ENCODE measurements at regions not wholly inside any gene's neighbourhood (a gene's known extent, or its start where the extent isn't known, plus 50 kb on each side); places are given as distances from the start of the nearest gene placed in this dataset.

DNA sequence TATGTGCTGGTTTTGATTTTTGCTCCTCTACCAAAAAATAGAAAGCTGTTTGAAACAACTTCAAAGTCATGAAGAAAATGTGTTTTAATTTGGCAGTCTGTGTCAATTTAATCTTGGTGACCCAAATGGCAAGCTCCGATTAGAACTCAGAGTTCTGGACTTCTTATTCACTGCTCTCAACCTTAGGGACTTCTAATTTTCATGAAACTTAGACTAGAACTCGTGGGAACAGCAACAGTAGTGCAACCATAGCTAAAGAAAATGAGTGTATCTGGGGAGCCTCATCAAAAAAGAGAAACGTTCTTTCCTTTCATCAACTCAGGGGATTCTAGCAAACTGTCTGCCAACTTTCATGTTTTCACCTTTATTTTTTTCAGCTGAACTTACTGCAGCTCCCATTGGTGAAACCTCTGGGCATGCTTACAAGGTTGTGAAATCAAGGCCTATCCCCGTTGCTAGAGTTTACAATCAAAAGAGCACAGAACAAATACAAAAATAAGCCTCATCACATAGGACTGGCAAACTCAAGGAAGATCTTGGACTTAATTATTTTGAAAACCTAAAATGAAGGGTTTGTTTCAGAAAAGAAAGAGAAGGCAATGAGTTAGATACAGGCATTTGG, 114.0 kb upstream of the HSF2 start:
- WGBS, 2 donors (ENCODE audit: low coverage in 1 of 2): 55 to 69% methylated on average over 4 of the region's 4 CpGs
- peak overlapping the region in 1 of 4 donors; percentile 44 for H3K27ac ChIP-seq
- TF ChIP-seq POLR2AphosphoS5 (IDR thresholded peaks at IDR 0.05) (no peak), EP300 (IDR thresholded peaks at IDR 0.05) (no peak), POLR2A (IDR thresholded peaks at IDR 0.05) (no peak)
- TF ChIP-seq, protein P1, sequence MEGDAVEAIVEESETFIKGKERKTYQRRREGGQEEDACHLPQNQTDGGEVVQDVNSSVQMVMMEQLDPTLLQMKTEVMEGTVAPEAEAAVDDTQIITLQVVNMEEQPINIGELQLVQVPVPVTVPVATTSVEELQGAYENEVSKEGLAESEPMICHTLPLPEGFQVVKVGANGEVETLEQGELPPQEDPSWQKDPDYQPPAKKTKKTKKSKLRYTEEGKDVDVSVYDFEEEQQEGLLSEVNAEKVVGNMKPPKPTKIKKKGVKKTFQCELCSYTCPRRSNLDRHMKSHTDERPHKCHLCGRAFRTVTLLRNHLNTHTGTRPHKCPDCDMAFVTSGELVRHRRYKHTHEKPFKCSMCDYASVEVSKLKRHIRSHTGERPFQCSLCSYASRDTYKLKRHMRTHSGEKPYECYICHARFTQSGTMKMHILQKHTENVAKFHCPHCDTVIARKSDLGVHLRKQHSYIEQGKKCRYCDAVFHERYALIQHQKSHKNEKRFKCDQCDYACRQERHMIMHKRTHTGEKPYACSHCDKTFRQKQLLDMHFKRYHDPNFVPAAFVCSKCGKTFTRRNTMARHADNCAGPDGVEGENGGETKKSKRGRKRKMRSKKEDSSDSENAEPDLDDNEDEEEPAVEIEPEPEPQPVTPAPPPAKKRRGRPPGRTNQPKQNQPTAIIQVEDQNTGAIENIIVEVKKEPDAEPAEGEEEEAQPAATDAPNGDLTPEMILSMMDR (IDR thresholded peaks at IDR 0.05): no peak
- H3K4me1 ChIP-seq: peaks cover 0 to 11% (median 0%) of the 10 kb centered on the region in 3 donors
- H3K4me3 ChIP-seq: no peak overlapping the region
- no peaks in the 10 kb centered on the region for H3K9me3 ChIP-seq
- H3K36me3 ChIP-seq: no peaks in the 10 kb centered on the region
- H3K27me3 ChIP-seq: no peaks in the 10 kb centered on the region
- peak; percentile 63 for ATAC-seq

DNA sequence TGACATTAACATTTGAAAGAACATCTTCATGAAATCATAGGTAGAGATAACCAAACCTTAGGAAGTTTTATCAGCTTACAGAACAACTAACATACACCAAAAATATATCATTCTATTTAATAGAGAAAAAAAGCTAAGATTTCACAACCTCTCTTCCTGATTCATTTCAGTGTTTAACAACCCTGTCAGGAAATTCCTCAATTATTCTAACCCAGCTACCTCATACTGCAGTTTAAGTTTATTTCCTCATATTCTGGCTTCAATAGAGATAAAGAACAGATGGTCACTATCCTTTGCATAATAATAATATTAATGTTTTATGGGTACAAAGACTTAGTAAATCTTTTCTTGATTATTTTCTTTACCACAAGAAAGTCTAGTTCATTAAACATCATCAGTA, 112.9 kb upstream of the HSF2 start:
- peaks cover 0 to 11% (median 0%) of the 10 kb centered on the region in 3 donors for H3K4me1 ChIP-seq
- H3K9me3 ChIP-seq: no peaks in the 10 kb centered on the region
- no peak overlapping the region for H3K4me3 ChIP-seq
- no peak for TF ChIP-seq EP300 (IDR thresholded peaks at IDR 0.05)
- TF ChIP-seq POLR2AphosphoS5 (IDR thresholded peaks at IDR 0.05): no peak
- TF ChIP-seq POLR2A (IDR thresholded peaks at IDR 0.05): no peak
- TF ChIP-seq, protein P1 (IDR thresholded peaks at IDR 0.05): no peak
- H3K36me3 ChIP-seq: no peaks in the 10 kb centered on the region
- no peaks in the 10 kb centered on the region for H3K27me3 ChIP-seq
- peak; percentile 61 for ATAC-seq
- H3K27ac ChIP-seq: peak overlapping the region in 1 of 4 donors; percentile 44

DNA sequence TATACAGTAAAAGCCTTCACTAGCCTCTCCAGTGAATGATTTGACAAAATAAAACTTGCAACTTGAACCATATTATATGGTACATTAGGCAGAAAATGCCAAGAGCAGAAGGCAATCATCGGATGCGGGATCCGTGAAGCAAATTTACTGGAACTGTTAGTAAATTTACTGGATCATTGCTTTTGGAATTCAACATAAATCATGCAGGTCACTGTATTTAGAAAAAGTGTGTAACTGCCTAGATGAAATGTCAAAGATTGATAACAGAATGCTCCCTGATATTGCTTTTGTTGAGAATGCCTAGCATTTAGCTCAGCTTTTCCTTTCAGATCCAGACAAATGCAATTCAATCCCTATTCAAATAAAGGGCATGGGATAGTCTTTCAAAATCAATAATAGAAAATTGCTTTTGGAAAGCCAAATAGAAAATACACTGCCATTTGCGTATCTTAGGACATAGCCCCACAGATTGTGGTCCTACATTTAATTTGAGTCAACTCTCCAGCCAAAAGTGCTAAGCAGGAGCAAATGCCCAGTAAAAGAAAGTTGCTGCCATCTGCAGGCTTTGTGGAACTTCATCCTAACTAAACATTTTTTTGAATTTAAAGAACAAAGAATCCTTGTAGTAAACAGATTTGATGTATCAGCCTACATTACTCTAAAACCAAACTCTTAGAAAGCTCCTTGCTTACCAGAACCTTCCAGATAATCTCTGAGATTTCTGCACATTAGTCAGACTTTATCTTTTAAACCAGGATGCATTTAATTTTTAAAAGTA, 109.5 kb upstream of the HSF2 start:
- 81 to 84% methylated on average over 4 of the region's 4 CpGs for WGBS, 2 donors (ENCODE audit: low coverage in 1 of 2)
- ATAC-seq: no peak
- H3K4me3 ChIP-seq: no peak overlapping the region
- H3K36me3 ChIP-seq: no peaks in the 10 kb centered on the region
- TF ChIP-seq, protein P1 (IDR thresholded peaks at IDR 0.05): peak; percentile 13 to 48 (median 30)
- TF ChIP-seq POLR2A (IDR thresholded peaks at IDR 0.05): no peak
- peaks cover 0 to 11% (median 0%) of the 10 kb centered on the region in 3 donors for H3K4me1 ChIP-seq
- H3K27me3 ChIP-seq: no peaks in the 10 kb centered on the region
- H3K27ac ChIP-seq: no peak overlapping the region
- H3K9me3 ChIP-seq: no peaks in the 10 kb centered on the region

DNA sequence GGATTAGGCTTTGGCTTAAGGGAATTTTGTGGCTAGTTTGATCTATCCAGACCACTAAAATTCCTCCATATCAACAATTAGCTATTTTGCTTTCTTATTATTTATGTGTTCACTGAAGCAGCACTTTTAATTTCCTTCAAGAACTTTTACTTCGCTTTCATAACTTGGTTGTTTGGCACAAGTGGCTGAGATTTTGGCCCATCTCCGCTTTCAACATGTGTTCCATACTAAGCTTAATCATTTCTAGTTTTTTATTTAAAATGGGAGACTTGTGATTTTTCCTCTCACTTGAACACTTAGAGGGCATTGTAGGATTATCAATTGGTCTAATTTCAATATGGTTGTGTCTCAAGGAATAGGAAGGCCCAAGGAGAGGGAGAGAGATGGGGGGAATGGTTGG, 102.4 kb upstream of the HSF2 start:
- no peak overlapping the region for H3K27ac ChIP-seq
- TF ChIP-seq POLR2AphosphoS5 (IDR thresholded peaks at IDR 0.05) (no peak), EP300 (IDR thresholded peaks at IDR 0.05) (no peak), POLR2A (IDR thresholded peaks at IDR 0.05) (no peak)
- TF ChIP-seq, protein P1 (IDR thresholded peaks at IDR 0.05): no peak
- 72 to 79% methylated on average over 2 of the region's 2 CpGs for WGBS, 2 donors (ENCODE audit: low coverage in 1 of 2)
- no peak for ATAC-seq
- H3K27me3 ChIP-seq: no peaks in the 10 kb centered on the region
- H3K4me3 ChIP-seq: no peak overlapping the region
- H3K36me3 ChIP-seq: no peaks in the 10 kb centered on the region
- no peaks in the 10 kb centered on the region for H3K9me3 ChIP-seq
- no peaks in the 10 kb centered on the region for H3K4me1 ChIP-seq

DNA sequence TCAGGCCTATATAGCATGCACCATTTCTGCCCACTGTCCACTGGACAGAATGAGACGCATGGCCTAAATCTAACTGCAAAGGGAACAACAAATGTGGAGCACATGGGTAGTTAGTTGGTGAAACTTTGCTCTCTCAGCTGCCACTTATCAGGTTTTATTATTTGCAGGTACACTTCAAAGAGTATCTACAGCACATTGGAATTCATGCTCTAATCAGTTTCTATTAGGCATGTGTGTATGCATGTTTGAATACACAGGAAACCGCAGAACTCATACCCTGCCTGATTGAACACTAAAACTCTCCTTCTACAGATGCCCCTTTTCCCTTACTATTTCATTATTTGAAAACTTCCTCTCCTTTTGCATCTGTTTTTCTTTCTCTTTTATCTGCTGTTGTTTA, 97.4 kb upstream of the HSF2 start:
- no peak for TF ChIP-seq EP300 (IDR thresholded peaks at IDR 0.05)
- TF ChIP-seq POLR2A (IDR thresholded peaks at IDR 0.05): no peak
- TF ChIP-seq, protein P1 (IDR thresholded peaks at IDR 0.05): no peak
- no peak for TF ChIP-seq POLR2AphosphoS5 (IDR thresholded peaks at IDR 0.05)
- no peak for ATAC-seq
- H3K27ac ChIP-seq: no peak overlapping the region
- no peaks in the 10 kb centered on the region for H3K36me3 ChIP-seq
- no peaks in the 10 kb centered on the region for H3K4me1 ChIP-seq
- H3K9me3 ChIP-seq: peaks cover 0 to under 1% (median 0%) of the 10 kb centered on the region in 3 donors
- H3K4me3 ChIP-seq: no peak overlapping the region
- H3K27me3 ChIP-seq: no peaks in the 10 kb centered on the region
- 65 to 97% methylated on average over 2 of the region's 2 CpGs for WGBS, 2 donors (ENCODE audit: low coverage in 1 of 2)

Measured in gastroesophageal sphincter (tissue), 4 donors.